Activated T-cell treated with anti-CD3 and anti-CD28 coated beads, Interleukin-2, amount 50 U/mL, for 4 hours (primary cell): ENCODE measurements at regions not wholly inside any gene's neighbourhood (a gene's known extent, or its start where the extent isn't known, plus 50 kb on each side); places are given as distances from the start of the nearest gene placed in this dataset.

Experiments
- ATAC-seq, 2 donors: fragments of 200-7000 bp; cut with Tn5 transposase; one replicate each; pipeline ENCODE4 v1.10.0; 2021
- DNase-seq: peaks from one replicate; pipeline ENCODE4 v3.0.0-alpha.2; 2020
- H3K27me3 Mint-ChIP-seq: one replicate; pipeline ENCODE4 v1.8.0; 2021; ENCODE audit warnings: low read depth, mixed read lengths
- H3K36me3 Mint-ChIP-seq: one replicate; pipeline ENCODE4 v1.8.0; 2022; ENCODE audit warnings: mixed read lengths; ENCODE audit not compliant: insufficient read depth
- H3K4me1 Mint-ChIP-seq: one replicate; pipeline ENCODE4 v1.8.0; 2021; ENCODE audit warnings: low read depth, mixed read lengths
- H3K4me3 Mint-ChIP-seq: one replicate; pipeline ENCODE4 v1.8.0; 2021; ENCODE audit warnings: mild to moderate bottlenecking, moderate library complexity, mixed read lengths
- H3K9me3 Mint-ChIP-seq: one replicate; pipeline ENCODE4 v1.8.0; 2021; ENCODE audit warnings: mixed read lengths

DNA sequence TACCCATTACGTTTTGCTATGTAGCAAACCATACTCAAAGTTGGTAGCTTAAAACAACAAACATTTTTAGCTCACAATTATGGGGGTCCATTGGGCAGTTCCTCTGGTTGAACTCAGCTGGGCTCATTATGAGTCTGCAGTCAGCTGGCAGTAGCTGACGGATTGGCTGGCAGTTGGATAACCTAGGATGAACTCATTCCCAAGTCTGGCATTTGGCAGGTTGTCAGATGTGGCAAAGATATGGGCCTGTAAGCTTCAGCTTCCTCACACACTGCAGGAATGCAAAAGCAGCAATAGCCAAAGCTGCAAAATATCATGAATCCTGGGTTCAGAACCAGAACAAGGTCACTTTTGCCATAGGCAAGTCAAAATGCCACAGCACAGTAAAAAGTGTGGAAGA lies 412.2 kb upstream of the SORCS1 start:
- DNase-seq (no peak), ATAC-seq (no peak)
- Mint-ChIP-seq H3K4me1 (no peaks in the 10 kb centered on the region), H3K36me3 (no peaks in the 10 kb centered on the region), H3K9me3 (no peaks in the 10 kb centered on the region), H3K4me3 (no peak overlapping the region), H3K27me3 (no peaks in the 10 kb centered on the region)

DNA sequence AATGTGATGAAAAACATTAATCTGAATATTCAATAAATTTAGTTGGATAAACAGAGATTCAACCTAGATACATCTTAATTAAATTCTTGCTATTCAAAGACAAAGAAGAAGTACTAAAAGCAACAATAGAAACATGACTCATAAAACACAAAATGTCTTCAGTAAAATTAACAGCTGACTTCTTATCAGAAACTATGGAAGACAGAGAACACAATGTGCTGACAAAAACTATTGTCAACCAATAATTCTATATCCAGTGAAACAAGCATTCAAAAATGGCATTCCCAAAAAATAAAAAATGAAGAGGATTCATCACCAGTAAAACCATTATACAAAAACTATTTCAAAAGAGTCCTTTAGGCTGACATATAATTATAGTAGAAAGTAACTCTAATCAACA lies 400.5 kb upstream of the SORCS1 start:
- ATAC-seq (no peak), DNase-seq (no peak)
- Mint-ChIP-seq H3K27me3 (no peaks in the 10 kb centered on the region), H3K36me3 (no peaks in the 10 kb centered on the region), H3K4me1 (no peaks in the 10 kb centered on the region), H3K4me3 (no peak overlapping the region), H3K9me3 (peaks cover 25% of the 10 kb centered on the region)

DNA sequence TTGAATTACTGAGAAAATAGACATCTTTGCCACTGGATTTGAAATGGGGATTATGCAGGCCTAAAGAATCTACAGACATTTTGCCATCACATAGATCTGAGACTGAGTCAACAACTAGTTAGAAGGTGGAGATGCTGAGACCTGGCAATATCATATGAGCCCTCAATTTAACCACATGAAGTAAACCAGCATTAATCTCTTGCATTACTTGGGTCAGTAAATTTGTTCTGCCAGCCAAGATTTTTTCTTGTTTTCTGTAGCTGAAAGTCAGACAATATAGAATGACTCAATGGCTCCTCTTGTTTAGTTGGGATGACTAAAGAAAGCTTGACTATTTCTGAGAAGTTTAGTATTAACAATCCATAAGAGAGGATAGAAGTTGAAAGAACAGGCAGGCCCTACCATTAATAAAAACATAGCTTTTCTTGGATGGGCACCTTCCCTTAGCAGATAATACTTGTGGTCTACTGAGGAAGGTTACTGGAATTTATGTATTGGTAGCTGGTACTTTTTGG lies 396.7 kb upstream of the SORCS1 start:
- Mint-ChIP-seq H3K9me3 (peaks cover 29% of the 10 kb centered on the region), H3K4me3 (no peak overlapping the region), H3K4me1 (no peaks in the 10 kb centered on the region), H3K36me3 (no peaks in the 10 kb centered on the region), H3K27me3 (no peaks in the 10 kb centered on the region)
- DNase-seq (no peak), ATAC-seq (no peak)

DNA sequence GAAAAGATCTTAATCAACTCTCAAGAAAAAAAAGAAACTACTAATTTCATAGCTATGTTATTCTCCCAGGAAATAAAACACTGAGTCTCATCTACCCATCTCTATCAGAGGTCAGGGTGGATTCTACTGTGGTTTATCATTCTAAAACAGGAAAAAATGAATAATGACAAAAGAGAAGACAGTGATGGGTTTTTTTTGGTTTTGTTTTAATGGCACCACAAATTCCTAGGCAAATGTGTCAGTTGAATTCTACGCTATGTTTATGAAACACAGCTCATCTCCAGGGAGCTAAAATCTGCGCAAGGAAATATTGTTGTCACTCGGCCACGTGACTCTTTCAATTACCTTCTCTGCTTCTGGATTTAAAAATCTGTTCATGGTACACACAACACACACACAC lies 393.4 kb upstream of the SORCS1 start:
- Mint-ChIP-seq H3K9me3 (peaks cover 19% of the 10 kb centered on the region), H3K4me3 (no peak overlapping the region), H3K27me3 (no peaks in the 10 kb centered on the region), H3K4me1 (no peaks in the 10 kb centered on the region), H3K36me3 (no peaks in the 10 kb centered on the region)
- DNase-seq = no peak
- ATAC-seq = no peak

DNA sequence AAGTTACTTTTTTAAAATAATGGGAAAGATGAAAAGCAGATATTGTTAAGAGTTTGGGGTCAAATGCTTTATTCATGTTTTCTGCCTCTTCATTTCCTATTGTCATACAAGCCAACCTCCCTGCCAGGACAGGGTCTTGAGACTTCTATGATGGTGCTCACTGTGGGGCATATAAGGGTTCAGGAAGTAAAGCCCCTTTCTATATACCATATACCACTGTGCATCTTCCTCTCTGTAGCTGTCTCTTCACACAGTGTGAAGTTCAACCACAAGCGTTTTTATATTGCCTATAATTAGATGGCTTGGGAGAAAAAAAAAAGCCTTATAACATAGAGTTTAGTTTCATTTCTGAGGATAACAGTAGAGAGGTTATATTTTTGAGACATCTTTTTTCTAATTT lies 389.8 kb upstream of the SORCS1 start:
- DNase-seq (no peak), ATAC-seq (no peak)
- Mint-ChIP-seq H3K9me3 (peaks cover 20% of the 10 kb centered on the region), H3K27me3 (no peaks in the 10 kb centered on the region), H3K4me3 (no peak overlapping the region), H3K4me1 (no peaks in the 10 kb centered on the region), H3K36me3 (no peaks in the 10 kb centered on the region)

DNA sequence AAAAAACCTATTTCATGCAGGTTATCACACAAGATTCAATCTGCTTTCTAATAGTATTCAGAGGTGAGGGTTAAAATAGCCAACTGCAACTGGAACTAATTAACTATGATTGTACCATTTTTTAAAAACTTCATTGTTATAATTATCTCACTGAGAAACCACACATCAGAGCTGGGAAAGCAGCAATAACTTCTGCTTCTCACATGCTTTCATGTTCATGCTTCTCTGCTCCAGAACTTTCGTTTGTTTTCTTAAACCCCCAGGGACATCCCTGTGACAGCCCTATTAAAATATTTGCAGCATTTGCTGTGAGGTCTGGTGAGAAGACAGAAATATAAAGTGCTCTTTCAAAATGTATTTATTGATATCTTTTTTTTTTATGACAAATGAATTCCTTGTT lies 389.0 kb upstream of the SORCS1 start:
- H3K4me1 Mint-ChIP-seq = no peaks in the 10 kb centered on the region
- no peak overlapping the region for H3K4me3 Mint-ChIP-seq
- no peaks in the 10 kb centered on the region for H3K27me3 Mint-ChIP-seq
- no peak for DNase-seq
- H3K36me3 Mint-ChIP-seq = no peaks in the 10 kb centered on the region
- H3K9me3 Mint-ChIP-seq = peaks cover 15% of the 10 kb centered on the region
- no peak for ATAC-seq

GRCh38 chr10:107552963-107553362 lies 388.5 kb upstream of the SORCS1 start:
- no peak overlapping the region for H3K4me3 Mint-ChIP-seq
- DNase-seq (no peak), ATAC-seq (no peak)
- no peaks in the 10 kb centered on the region for H3K4me1 Mint-ChIP-seq
- no peaks in the 10 kb centered on the region for H3K36me3 Mint-ChIP-seq
- H3K27me3 Mint-ChIP-seq = no peaks in the 10 kb centered on the region
- peaks cover 15% of the 10 kb centered on the region for H3K9me3 Mint-ChIP-seq

- Mint-ChIP-seq H3K9me3 (peaks cover 11% of the 10 kb centered on the region), H3K4me3 (no peak overlapping the region), H3K4me1 (no peaks in the 10 kb centered on the region), H3K27me3 (no peaks in the 10 kb centered on the region), H3K36me3 (no peaks in the 10 kb centered on the region)
- ATAC-seq (no peak), DNase-seq (no peak)
Observed at GRCh38 chr10:107548301-107548700, 383.8 kb upstream of the SORCS1 start.

- Mint-ChIP-seq H3K9me3 (peaks cover 11% of the 10 kb centered on the region), H3K27me3 (no peaks in the 10 kb centered on the region), H3K4me3 (no peak overlapping the region), H3K4me1 (no peaks in the 10 kb centered on the region), H3K36me3 (no peaks in the 10 kb centered on the region)
- ATAC-seq (no peak), DNase-seq (no peak)
Observed at GRCh38 chr10:107546986-107547385, 382.5 kb upstream of the SORCS1 start.

GRCh38 chr10:107546284-107546683 lies 381.8 kb upstream of the SORCS1 start:
- ATAC-seq (no peak), DNase-seq (no peak)
- Mint-ChIP-seq H3K4me3 (no peak overlapping the region), H3K27me3 (no peaks in the 10 kb centered on the region), H3K9me3 (peaks cover 11% of the 10 kb centered on the region), H3K36me3 (no peaks in the 10 kb centered on the region), H3K4me1 (no peaks in the 10 kb centered on the region)

DNA sequence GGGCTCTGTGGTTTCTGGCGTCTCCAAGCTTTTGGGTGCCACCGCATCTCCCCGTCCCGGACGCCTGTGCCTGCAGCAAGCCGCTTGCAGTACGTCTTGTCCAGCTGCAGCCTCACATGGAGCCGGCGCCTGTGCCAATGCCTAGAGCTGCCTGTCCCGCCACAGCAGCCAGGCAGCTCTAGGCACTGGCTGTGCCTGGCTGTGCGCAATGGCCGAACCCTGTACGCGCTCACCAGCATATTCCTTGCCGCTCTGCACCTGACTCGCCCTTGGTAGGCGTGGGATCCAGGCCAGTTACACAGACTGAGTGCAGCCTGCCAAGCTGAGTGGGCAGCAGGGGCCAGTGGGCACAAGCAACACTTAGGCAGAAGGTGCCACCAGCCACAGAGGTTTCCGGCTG lies 381.2 kb upstream of the SORCS1 start:
- DNase-seq (no peak), ATAC-seq (peak in 1 of 2 donors; percentile 23)
- no peaks in the 10 kb centered on the region for H3K27me3 Mint-ChIP-seq
- H3K9me3 Mint-ChIP-seq = peaks cover 9% of the 10 kb centered on the region
- no peak overlapping the region for H3K4me3 Mint-ChIP-seq
- no peaks in the 10 kb centered on the region for H3K36me3 Mint-ChIP-seq
- no peaks in the 10 kb centered on the region for H3K4me1 Mint-ChIP-seq

DNA sequence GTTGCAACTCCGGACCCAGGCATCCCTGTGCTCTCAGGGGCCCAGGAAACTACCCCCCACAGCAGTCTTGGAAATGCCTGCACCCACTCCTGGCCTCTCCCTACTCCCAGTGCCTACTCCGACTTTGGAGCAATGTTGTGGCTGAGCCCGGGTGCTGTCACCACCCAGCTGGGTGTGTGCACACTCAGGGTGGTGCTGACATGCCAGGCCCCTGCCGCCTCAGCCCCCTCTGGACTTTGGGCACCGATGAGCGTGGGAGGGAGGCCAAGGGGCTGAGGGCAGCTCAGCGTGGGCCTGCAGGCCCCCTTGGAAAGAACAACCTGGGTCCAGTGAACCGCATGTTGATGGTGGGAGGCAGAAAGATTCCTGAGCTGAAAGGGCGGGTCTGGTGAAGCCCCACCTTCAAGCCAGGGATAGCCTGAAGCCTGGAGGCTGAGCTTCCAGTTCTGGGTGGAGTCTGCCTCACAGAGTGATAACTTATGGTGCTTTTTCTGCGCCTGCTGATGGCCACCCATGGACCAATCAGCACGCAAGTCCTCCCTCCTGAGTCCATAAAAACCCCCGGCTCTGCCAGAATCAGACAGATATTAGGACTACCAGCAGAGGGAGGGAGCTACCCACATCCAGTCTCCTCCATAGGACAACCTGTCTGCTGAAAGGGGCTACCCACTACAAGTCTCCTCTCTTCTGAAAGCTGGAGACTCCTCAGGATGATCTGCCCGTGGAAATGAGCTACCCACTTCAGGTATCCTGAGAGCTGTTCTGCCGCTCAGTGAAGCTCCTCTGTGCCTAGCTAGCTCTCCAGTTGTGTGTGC lies 380.4 kb upstream of the SORCS1 start:
- Mint-ChIP-seq H3K9me3 (peaks cover 5% of the 10 kb centered on the region), H3K4me3 (no peak overlapping the region), H3K36me3 (no peaks in the 10 kb centered on the region), H3K27me3 (no peaks in the 10 kb centered on the region), H3K4me1 (no peaks in the 10 kb centered on the region)
- no peak for ATAC-seq
- no peak for DNase-seq

- Mint-ChIP-seq H3K36me3 (no peaks in the 10 kb centered on the region), H3K4me3 (no peak overlapping the region), H3K4me1 (no peaks in the 10 kb centered on the region), H3K27me3 (no peaks in the 10 kb centered on the region), H3K9me3 (peaks cover 3% of the 10 kb centered on the region)
- ATAC-seq (no peak), DNase-seq (no peak)
Observed at GRCh38 chr10:107542607-107543006, 378.1 kb upstream of the SORCS1 start.

DNA sequence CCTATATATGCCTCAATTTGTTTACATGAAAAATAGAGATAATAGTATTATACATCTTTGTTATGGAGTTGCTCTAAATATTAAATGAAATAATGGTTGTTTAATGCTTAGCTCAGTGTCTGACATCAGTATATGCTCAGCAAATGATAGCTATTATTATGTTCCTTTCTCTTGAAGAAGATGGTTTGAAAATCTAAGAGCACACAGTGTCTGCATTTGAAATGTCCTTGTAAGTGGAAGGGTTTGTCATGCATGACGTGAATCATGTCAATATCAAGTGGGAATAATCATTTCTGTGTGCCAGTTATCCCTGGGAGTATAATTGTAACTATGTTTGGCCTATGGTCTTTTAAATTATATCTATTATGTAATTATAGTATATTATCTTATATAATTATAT lies 377.5 kb upstream of the SORCS1 start:
- Mint-ChIP-seq H3K4me1 (no peaks in the 10 kb centered on the region), H3K4me3 (no peak overlapping the region), H3K36me3 (no peaks in the 10 kb centered on the region), H3K27me3 (no peaks in the 10 kb centered on the region), H3K9me3 (peaks cover 3% of the 10 kb centered on the region)
- DNase-seq = no peak
- no peak for ATAC-seq

- no peaks in the 10 kb centered on the region for H3K36me3 Mint-ChIP-seq
- ATAC-seq = no peak
- H3K4me1 Mint-ChIP-seq = no peaks in the 10 kb centered on the region
- H3K27me3 Mint-ChIP-seq = no peaks in the 10 kb centered on the region
- H3K9me3 Mint-ChIP-seq = peaks cover 6% of the 10 kb centered on the region
- DNase-seq = no peak
- no peak overlapping the region for H3K4me3 Mint-ChIP-seq
Observed at GRCh38 chr10:107540981-107541380, 376.5 kb upstream of the SORCS1 start.
